PFSK-1 (cell line): ENCODE measurements at regions not wholly inside any gene's neighbourhood (a gene's known extent, or its start where the extent isn't known, plus 50 kb on each side); places are given as distances from the start of the nearest gene placed in this dataset.

Experiments used
- FOXP2 ChIP-seq: optimal IDR thresholded peaks from 2 replicates; pipeline ENCODE3; 2011; ENCODE audit warnings: borderline replicate concordance, control low read depth, inconsistent platforms; ENCODE audit not compliant: insufficient read depth; ENCODE audit errors: extremely low read length, extremely low read depth
- POLR2AphosphoS5 ChIP-seq: IDR thresholded peaks from 2 replicates; pipeline ENCODE4 v1.6.1; 2012; ENCODE audit warnings: low read depth, mild to moderate bottlenecking, control low read depth, low read length, moderate library complexity
- SIN3A ChIP-seq: IDR thresholded peaks from 2 replicates; pipeline ENCODE4 v1.6.1; 2012; ENCODE audit warnings: mild to moderate bottlenecking, low read length, moderate library complexity, borderline replicate concordance; ENCODE audit not compliant: insufficient read depth
- TAF1 ChIP-seq: IDR thresholded peaks from 2 replicates; pipeline ENCODE4 v1.6.1; 2012; ENCODE audit warnings: low read length, control low read depth, borderline replicate concordance; ENCODE audit not compliant: insufficient read depth
- TF ChIP-seq, protein P1 (sequence below), 2 experiments: IDR thresholded peaks; 2 replicates each; pipeline versions ENCODE4 v1.6.1 to v1.8.0; 2011 to 2012; ENCODE audit warnings: low read depth in 2 of 2, low read length in 2 of 2, control low read depth in 1 of 2, inconsistent platforms in 1 of 2, mild to moderate bottlenecking in 1 of 2, moderate library complexity in 1 of 2; ENCODE audit not compliant: insufficient read depth in 1 of 2

DNA sequence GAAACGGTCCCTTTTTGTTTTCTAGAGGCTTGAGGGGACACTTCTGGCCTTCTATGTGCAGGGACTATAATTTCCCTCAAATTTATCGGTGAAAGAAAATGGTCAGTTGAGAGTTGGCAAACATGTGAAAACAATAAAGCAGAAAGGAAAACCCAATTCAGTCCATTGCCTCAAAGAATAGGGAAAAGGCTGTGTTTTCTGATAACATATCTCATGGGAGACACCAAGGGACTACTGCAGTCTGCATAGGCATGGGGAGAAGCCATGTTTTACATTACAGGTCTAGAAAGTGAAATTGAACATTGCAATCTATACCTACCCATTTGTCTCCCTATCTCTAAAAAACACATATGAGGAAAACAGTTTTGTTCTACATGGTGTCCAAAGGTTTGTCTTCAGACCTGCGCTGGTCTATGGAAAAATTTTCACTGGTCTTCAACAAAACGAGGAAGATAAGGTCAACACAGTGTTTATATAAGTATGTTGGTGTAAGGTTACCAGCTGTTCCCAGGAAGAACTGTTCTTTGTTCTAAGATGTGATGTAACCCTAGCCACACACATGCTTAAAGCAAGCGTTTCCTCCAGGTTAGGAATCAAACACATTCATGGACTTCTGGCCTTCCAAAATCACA, 179.7 kb downstream of the MREG start:
- no peak for TF ChIP-seq FOXP2
- TF ChIP-seq POLR2AphosphoS5 = no peak
- TF ChIP-seq TAF1 = no peak
- TF ChIP-seq, protein P1, sequence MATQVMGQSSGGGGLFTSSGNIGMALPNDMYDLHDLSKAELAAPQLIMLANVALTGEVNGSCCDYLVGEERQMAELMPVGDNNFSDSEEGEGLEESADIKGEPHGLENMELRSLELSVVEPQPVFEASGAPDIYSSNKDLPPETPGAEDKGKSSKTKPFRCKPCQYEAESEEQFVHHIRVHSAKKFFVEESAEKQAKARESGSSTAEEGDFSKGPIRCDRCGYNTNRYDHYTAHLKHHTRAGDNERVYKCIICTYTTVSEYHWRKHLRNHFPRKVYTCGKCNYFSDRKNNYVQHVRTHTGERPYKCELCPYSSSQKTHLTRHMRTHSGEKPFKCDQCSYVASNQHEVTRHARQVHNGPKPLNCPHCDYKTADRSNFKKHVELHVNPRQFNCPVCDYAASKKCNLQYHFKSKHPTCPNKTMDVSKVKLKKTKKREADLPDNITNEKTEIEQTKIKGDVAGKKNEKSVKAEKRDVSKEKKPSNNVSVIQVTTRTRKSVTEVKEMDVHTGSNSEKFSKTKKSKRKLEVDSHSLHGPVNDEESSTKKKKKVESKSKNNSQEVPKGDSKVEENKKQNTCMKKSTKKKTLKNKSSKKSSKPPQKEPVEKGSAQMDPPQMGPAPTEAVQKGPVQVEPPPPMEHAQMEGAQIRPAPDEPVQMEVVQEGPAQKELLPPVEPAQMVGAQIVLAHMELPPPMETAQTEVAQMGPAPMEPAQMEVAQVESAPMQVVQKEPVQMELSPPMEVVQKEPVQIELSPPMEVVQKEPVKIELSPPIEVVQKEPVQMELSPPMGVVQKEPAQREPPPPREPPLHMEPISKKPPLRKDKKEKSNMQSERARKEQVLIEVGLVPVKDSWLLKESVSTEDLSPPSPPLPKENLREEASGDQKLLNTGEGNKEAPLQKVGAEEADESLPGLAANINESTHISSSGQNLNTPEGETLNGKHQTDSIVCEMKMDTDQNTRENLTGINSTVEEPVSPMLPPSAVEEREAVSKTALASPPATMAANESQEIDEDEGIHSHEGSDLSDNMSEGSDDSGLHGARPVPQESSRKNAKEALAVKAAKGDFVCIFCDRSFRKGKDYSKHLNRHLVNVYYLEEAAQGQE (IDR thresholded peaks at IDR 0.05; ENCODE audit: insufficient read depth in 1 of 2, low read depth in 2 of 2, low read length in 2 of 2) = no peak
- no peak for TF ChIP-seq SIN3A

DNA sequence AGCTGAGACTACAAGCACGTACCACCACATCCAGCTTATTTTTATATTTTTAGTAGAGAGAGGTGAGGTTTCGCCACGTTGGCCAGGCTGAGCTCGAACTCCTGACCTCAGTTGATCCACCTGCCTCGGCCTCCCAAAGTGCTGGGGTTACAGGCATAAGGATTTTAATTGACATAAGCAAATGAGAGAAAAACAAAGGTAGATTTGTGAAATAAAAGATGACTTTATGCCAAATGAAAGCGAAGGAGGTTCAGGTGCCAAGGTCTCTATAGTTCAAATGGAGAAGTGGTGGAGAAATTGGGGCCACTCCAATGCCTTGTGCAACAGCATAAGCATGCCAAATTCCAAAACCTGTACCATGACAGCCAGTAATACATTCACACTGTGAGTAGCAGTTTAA, 180.6 kb downstream of the MREG start:
- TF ChIP-seq, protein P1 (IDR thresholded peaks at IDR 0.05; ENCODE audit: insufficient read depth in 1 of 2, low read depth in 2 of 2, low read length in 2 of 2) = no peak
- TF ChIP-seq SIN3A = no peak
- no peak for TF ChIP-seq POLR2AphosphoS5
- no peak for TF ChIP-seq FOXP2
- no peak for TF ChIP-seq TAF1

DNA sequence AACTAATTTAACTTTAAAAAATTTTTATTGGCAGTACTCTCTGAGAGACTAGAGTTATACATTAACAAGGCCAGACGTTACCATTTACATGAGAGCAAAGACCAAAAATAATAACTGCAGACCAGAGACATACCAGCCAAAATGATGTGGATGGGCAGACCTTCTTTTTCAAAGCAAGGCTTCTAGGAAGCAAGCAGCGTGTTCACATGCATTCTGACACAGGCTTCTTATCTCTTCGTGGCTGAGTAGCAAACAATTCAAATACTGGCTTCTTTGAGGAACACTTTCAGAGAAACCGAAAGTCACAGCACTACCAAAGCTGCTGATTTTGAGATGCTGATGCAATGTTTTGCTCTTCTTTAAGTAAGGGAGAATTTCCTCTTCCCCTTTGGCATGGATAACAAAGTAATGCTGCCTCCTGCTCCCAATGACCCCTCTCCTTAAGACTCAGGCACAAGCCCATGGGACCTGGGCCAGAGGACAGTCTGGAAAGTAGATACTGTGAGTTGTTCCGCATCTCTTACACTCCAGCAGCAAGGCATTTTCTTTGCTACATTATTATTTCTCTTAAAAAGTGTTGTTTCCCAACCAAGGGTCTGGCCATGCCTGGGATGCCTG, 181.9 kb downstream of the MREG start:
- TF ChIP-seq TAF1 (no peak), POLR2AphosphoS5 (no peak), SIN3A (no peak), FOXP2 (no peak)
- TF ChIP-seq, protein P1 (IDR thresholded peaks at IDR 0.05; ENCODE audit: insufficient read depth in 1 of 2, low read depth in 2 of 2, low read length in 2 of 2) = no peak

DNA sequence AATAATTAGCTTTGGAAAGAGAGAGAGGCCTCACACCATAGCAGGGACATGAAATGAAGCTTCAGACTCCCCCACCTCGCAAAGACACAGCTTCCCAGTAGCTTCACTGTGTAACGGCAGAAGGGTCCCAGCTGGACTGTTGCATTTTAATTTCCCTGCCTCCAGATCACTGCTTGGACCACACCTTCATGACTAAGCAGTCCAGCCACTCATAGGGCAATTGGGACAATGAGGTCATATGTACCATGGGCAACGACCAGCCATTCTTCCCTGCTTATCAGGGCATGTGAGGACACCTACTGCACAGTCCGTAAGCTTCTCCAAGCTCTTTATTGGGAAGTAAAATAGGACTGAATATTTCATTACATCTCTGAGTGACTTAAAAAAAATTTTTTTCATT, 183.0 kb downstream of the MREG start:
- TF ChIP-seq, protein P1 (IDR thresholded peaks at IDR 0.05; ENCODE audit: insufficient read depth in 1 of 2, low read depth in 2 of 2, low read length in 2 of 2) = no peak
- TF ChIP-seq SIN3A (no peak), TAF1 (no peak), FOXP2 (no peak), POLR2AphosphoS5 (no peak)
